ENCODE measurements at regions not wholly inside any gene's neighbourhood (a gene's known extent, or its start where the extent isn't known, plus 50 kb on each side); places are given as distances from the start of the nearest gene placed in this dataset.

- TF ChIP-seq ZNF777 (CRISPR knock-in tag; IDR thresholded peaks at IDR 0.05) (no peak), CTCF (CRISPR knock-in tag; IDR thresholded peaks at IDR 0.05) (no peak), SRSF9 (IDR thresholded peaks at IDR 0.05; ENCODE audit: borderline replicate concordance, insufficient read depth, low read depth, low read length, poor library complexity, severe bottlenecking) (no peak), NR1H2 (CRISPR knock-in tag; IDR thresholded peaks at IDR 0.05; ENCODE audit: borderline replicate concordance, low read depth) (no peak), ZNF619 (CRISPR knock-in tag; IDR thresholded peaks at IDR 0.05) (no peak), ADNP (CRISPR knock-in tag; IDR thresholded peaks at IDR 0.05) (no peak), PRDM10 (CRISPR knock-in tag; IDR thresholded peaks at IDR 0.05; ENCODE audit: low read depth) (no peak), MAFK (conservative IDR thresholded peaks at IDR 0.05 in 1 of 2, IDR thresholded peaks at IDR 0.05 in 1 of 2; ENCODE audit: low read length in 2 of 2) (0 out of 4 replicates have a peak, but pooled peaks of 1 of the 2 experiments have one; percentile 15)
These were observed 1302.1 kb upstream of the ADGRL2 start for GRCh38 chr1:80498673-80499072.

All from HepG2 (cell line).